ENCODE measurements at regions not wholly inside any gene's neighbourhood (a gene's known extent, or its start where the extent isn't known, plus 50 kb on each side); places are given as distances from the start of the nearest gene placed in this dataset.
"Not testable (repeated sequence)": the region's sequence is repeated elsewhere in the genome, so short reads cannot be mapped to it uniquely, and the experiment has no call there.

GRCh38 chr2:90032269-90032668, 1340.8 kb downstream of the RPIA start:
- TF ChIP-seq CTCF (conservative IDR thresholded peaks at IDR 0.05; ENCODE audit: low read length); EZH2phosphoT487 (IDR thresholded peaks at IDR 0.05; ENCODE audit: borderline replicate concordance): not testable (repeated sequence)
